Retinal pigment epithelial cell (primary cell): ENCODE measurements at regions not wholly inside any gene's neighbourhood (a gene's known extent, or its start where the extent isn't known, plus 50 kb on each side); places are given as distances from the start of the nearest gene placed in this dataset.

ENCODE experiments used
- DNase-seq: peaks from one replicate; pipeline ENCODE4 v3.0.0-alpha.2; 2010; ENCODE audit warnings: low read depth
- H3K4me3 ChIP-seq: 2 replicates; pipeline ENCODE4 v1.5.1; 2011; ENCODE audit warnings: mild to moderate bottlenecking, low read length, control low read depth, moderate library complexity
- CTCF ChIP-seq: conservative IDR thresholded peaks from 2 replicates; pipeline ENCODE4 v1.5.1; 2011; ENCODE audit warnings: low read depth, low read length, control low read depth, inconsistent platforms

- no peak overlapping the region for H3K4me3 ChIP-seq
- no peak for DNase-seq
- no peak for TF ChIP-seq CTCF
Observed at GRCh38 chr5:3194684-3195083, 400.9 kb upstream of the IRX1 start.

GRCh38 chr5:3194271-3194670 is 401.4 kb upstream of the IRX1 start:
- no peak overlapping the region for H3K4me3 ChIP-seq
- no peak for TF ChIP-seq CTCF
- no peak for DNase-seq

- DNase-seq, result no peak
- H3K4me3 ChIP-seq, result no peak overlapping the region
- TF ChIP-seq CTCF, result no peak
Observed at GRCh38 chr5:3191585-3191984, 404.0 kb upstream of the IRX1 start.

- no peak overlapping the region for H3K4me3 ChIP-seq
- no peak for DNase-seq
- no peak for TF ChIP-seq CTCF
Observed at GRCh38 chr5:3190930-3191329, 404.7 kb upstream of the IRX1 start.

- no peak for TF ChIP-seq CTCF
- no peak overlapping the region for H3K4me3 ChIP-seq
- no peak for DNase-seq
Observed at GRCh38 chr5:3190433-3190832, 405.2 kb upstream of the IRX1 start.

- TF ChIP-seq CTCF, result no peak
- DNase-seq, result no peak
- H3K4me3 ChIP-seq, result no peak overlapping the region
Observed at GRCh38 chr5:3187771-3188425, 407.7 kb upstream of the IRX1 start.

- TF ChIP-seq CTCF, result no peak
- no peak for DNase-seq
- no peak overlapping the region for H3K4me3 ChIP-seq
Observed at GRCh38 chr5:3186736-3187405, 408.8 kb upstream of the IRX1 start.
